ENCODE measurements at regions not wholly inside any gene's neighbourhood (a gene's known extent, or its start where the extent isn't known, plus 50 kb on each side); places are given as distances from the start of the nearest gene placed in this dataset.

- H3K27ac Mint-ChIP-seq (ENCODE audit: unreplicated experiment), result no peak overlapping the region
- H3K27me3 Mint-ChIP-seq (ENCODE audit: unreplicated experiment), result peaks cover 4% of the 10 kb centered on the region
- TF ChIP-seq, protein P1, sequence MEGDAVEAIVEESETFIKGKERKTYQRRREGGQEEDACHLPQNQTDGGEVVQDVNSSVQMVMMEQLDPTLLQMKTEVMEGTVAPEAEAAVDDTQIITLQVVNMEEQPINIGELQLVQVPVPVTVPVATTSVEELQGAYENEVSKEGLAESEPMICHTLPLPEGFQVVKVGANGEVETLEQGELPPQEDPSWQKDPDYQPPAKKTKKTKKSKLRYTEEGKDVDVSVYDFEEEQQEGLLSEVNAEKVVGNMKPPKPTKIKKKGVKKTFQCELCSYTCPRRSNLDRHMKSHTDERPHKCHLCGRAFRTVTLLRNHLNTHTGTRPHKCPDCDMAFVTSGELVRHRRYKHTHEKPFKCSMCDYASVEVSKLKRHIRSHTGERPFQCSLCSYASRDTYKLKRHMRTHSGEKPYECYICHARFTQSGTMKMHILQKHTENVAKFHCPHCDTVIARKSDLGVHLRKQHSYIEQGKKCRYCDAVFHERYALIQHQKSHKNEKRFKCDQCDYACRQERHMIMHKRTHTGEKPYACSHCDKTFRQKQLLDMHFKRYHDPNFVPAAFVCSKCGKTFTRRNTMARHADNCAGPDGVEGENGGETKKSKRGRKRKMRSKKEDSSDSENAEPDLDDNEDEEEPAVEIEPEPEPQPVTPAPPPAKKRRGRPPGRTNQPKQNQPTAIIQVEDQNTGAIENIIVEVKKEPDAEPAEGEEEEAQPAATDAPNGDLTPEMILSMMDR (IDR thresholded peaks at IDR 0.05; ENCODE audit: partially characterized antibody, unreplicated experiment), result no peak
- no peak overlapping the region for H3K4me3 Mint-ChIP-seq (ENCODE audit: unreplicated experiment)
- H3K4me1 Mint-ChIP-seq (ENCODE audit: low read depth, unreplicated experiment), result no peaks in the 10 kb centered on the region
- H3K36me3 Mint-ChIP-seq (ENCODE audit: unreplicated experiment), result peaks cover 8% of the 10 kb centered on the region
- no peak for DNase-seq
- peaks cover 2% of the 10 kb centered on the region for H3K9me3 Mint-ChIP-seq (ENCODE audit: unreplicated experiment)
Observed at GRCh38 chr7:71042591-71042990, 89.4 kb upstream of the GALNT17 start.

- TF ChIP-seq, protein P1 (IDR thresholded peaks at IDR 0.05; ENCODE audit: partially characterized antibody, unreplicated experiment), result no peak
- H3K9me3 Mint-ChIP-seq (ENCODE audit: unreplicated experiment), result peaks cover 2% of the 10 kb centered on the region
- H3K4me1 Mint-ChIP-seq (ENCODE audit: low read depth, unreplicated experiment), result no peaks in the 10 kb centered on the region
- no peak for DNase-seq
- H3K4me3 Mint-ChIP-seq (ENCODE audit: unreplicated experiment), result no peak overlapping the region
- H3K27ac Mint-ChIP-seq (ENCODE audit: unreplicated experiment), result no peak overlapping the region
- no peaks in the 10 kb centered on the region for H3K27me3 Mint-ChIP-seq (ENCODE audit: unreplicated experiment)
- peaks cover 24% of the 10 kb centered on the region for H3K36me3 Mint-ChIP-seq (ENCODE audit: unreplicated experiment)
Observed at GRCh38 chr7:71050492-71050891, 81.5 kb upstream of the GALNT17 start.

DNA sequence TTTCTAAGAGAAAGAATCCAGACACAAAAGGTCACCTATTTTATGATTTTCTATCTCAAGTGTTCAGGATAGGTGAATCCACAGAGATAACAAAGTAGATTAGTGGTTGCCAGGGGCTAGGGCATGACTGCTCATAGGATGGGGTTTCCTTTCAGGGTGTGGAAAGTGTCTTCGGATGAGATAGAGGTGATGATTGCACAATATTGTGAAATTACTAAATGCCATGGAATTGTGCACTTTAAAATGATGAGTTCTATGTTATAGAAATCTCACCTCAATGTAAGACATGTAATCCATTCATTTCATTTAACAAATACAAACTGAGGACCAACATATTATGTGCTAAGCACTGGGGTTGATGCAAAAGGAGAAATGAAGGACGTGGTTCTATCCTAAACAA, 76.4 kb upstream of the GALNT17 start:
- H3K9me3 Mint-ChIP-seq (ENCODE audit: unreplicated experiment), result no peaks in the 10 kb centered on the region
- H3K36me3 Mint-ChIP-seq (ENCODE audit: unreplicated experiment), result peaks cover 17% of the 10 kb centered on the region
- no peak overlapping the region for H3K27ac Mint-ChIP-seq (ENCODE audit: unreplicated experiment)
- TF ChIP-seq, protein P1 (IDR thresholded peaks at IDR 0.05; ENCODE audit: partially characterized antibody, unreplicated experiment), result no peak
- H3K4me3 Mint-ChIP-seq (ENCODE audit: unreplicated experiment), result no peak overlapping the region
- H3K4me1 Mint-ChIP-seq (ENCODE audit: low read depth, unreplicated experiment), result no peaks in the 10 kb centered on the region
- no peaks in the 10 kb centered on the region for H3K27me3 Mint-ChIP-seq (ENCODE audit: unreplicated experiment)
- DNase-seq, result no peak

DNA sequence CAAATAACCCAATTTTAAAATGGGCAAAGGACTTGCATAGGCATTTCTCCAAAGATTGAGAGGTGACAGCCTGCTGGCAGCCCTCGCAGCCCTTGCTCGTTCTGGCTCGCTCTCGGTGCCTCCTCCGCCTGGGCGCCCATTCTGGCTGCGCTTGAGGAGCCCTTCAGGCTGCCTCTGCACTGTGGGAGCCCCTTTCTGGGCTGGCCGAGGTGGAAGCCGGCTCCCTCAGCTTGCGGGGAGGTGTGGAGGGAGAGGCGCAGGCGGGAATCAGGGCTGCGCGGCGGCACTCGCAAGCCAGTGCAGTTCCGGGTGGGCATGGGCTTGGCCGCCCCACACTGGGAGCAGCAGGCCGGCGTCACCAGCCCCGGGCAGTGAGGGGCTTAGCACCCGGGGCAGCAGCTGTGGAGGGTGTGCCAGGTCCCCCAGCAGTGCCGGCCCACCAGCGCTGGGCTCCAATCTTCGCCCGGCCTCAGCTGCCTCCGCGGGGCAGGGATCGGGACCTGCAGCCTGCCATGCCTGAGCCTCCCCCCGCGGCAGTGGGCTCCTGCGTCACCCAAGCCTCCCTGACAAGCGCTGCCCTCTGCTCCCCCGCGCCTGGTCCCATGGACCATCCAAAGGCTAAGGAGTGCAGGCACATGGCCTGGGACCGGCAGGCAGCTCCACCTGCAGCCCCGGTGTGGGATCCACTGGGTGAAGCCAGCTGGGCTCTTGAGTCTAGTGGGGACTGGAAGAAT, 54.0 kb upstream of the GALNT17 start:
- H3K27ac Mint-ChIP-seq (ENCODE audit: unreplicated experiment), result no peak overlapping the region
- peaks cover 12% of the 10 kb centered on the region for H3K9me3 Mint-ChIP-seq (ENCODE audit: unreplicated experiment)
- no peak overlapping the region for H3K4me3 Mint-ChIP-seq (ENCODE audit: unreplicated experiment)

More for the DNA sequence above, 54.0 kb upstream of the GALNT17 start:
- Mint-ChIP-seq H3K36me3 (ENCODE audit: unreplicated experiment) (peaks cover 17% of the 10 kb centered on the region), H3K4me1 (ENCODE audit: low read depth, unreplicated experiment) (no peaks in the 10 kb centered on the region), H3K27me3 (ENCODE audit: unreplicated experiment) (peaks cover 1% of the 10 kb centered on the region)
- no peak for DNase-seq
- TF ChIP-seq, protein P1 (IDR thresholded peaks at IDR 0.05; ENCODE audit: partially characterized antibody, unreplicated experiment), result no peak
